GM19351 (cell line): ENCODE measurements at regions not wholly inside any gene's neighbourhood (a gene's known extent, or its start where the extent isn't known, plus 50 kb on each side); places are given as distances from the start of the nearest gene placed in this dataset.
"Not testable (repeated sequence)": the region's sequence is repeated elsewhere in the genome, so short reads cannot be mapped to it uniquely, and the experiment has no call there.

ENCODE experiments used
- ATAC-seq: cut with Tn5 transposase; IDR thresholded peaks from one replicate; pipeline ENCODE4 v1.9.1; 2021; ENCODE audit warnings: mild to moderate bottlenecking, moderate library complexity; ENCODE audit not compliant: unreplicated experiment

GRCh38 chr12:85424581-85425348 is 144.7 kb downstream of the ALX1 start:
- ATAC-seq = peak; percentile 86

GRCh38 chr12:85425349-85425612 is 145.3 kb downstream of the ALX1 start:
- ATAC-seq = no peak

GRCh38 chr12:85425926-85426325 is 145.9 kb downstream of the ALX1 start:
- no peak for ATAC-seq

- ATAC-seq = not testable (repeated sequence)
Observed at GRCh38 chr12:85433148-85433547, 153.1 kb downstream of the ALX1 start.

GRCh38 chr12:85440271-85440670 is 160.3 kb downstream of the ALX1 start:
- no peak for ATAC-seq

GRCh38 chr12:85441025-85441424 is 161.0 kb downstream of the ALX1 start:
- ATAC-seq = no peak

- ATAC-seq = no peak
Observed at GRCh38 chr12:85441741-85442140, 161.7 kb downstream of the ALX1 start.

- ATAC-seq = no peak
Observed at GRCh38 chr12:85445060-85445938, 165.3 kb downstream of the ALX1 start.

- no peak for ATAC-seq
Observed at GRCh38 chr12:85448031-85448430, 168.0 kb downstream of the ALX1 start.

GRCh38 chr12:85448548-85449139 is 168.6 kb downstream of the ALX1 start:
- ATAC-seq = peak; percentile 67

- no peak for ATAC-seq
Observed at GRCh38 chr12:85457016-85457415, 177.0 kb downstream of the ALX1 start.

- no peak for ATAC-seq
Observed at GRCh38 chr12:85461127-85461526, 181.1 kb downstream of the ALX1 start.

- ATAC-seq = no peak
Observed at GRCh38 chr12:85462888-85463287, 182.9 kb downstream of the ALX1 start.

GRCh38 chr12:85466890-85467289 is 186.9 kb downstream of the ALX1 start:
- ATAC-seq = no peak

- peak; percentile 94 for ATAC-seq
Observed at GRCh38 chr12:85468356-85469157, 188.5 kb downstream of the ALX1 start.

GRCh38 chr12:85469158-85470086 is 189.4 kb downstream of the ALX1 start:
- ATAC-seq = not testable (repeated sequence)

- not testable (repeated sequence) for ATAC-seq
Observed at GRCh38 chr12:85475277-85475676, 195.3 kb downstream of the ALX1 start.

- ATAC-seq = no peak
Observed at GRCh38 chr12:85476756-85477155, 196.7 kb downstream of the ALX1 start.

- ATAC-seq = peak; percentile 96
Observed at GRCh38 chr12:85484387-85484786, 204.4 kb downstream of the ALX1 start.

GRCh38 chr12:85489194-85489593 is 209.2 kb downstream of the ALX1 start:
- no peak for ATAC-seq
